ENCODE measurements at regions not wholly inside any gene's neighbourhood (a gene's known extent, or its start where the extent isn't known, plus 50 kb on each side); places are given as distances from the start of the nearest gene placed in this dataset.
"Not testable (repeated sequence)": the region's sequence is repeated elsewhere in the genome, so short reads cannot be mapped to it uniquely, and the experiment has no call there.

- DNase-seq (ENCODE audit: low read depth) = no peak
Observed at GRCh38 chrX:13478740-13479451, 90.5 kb upstream of the EGFL6 start.

- DNase-seq (ENCODE audit: low read depth) = no peak
Observed at GRCh38 chrX:13476384-13476783, 93.0 kb upstream of the EGFL6 start.

GRCh38 chrX:13474164-13474516 is 95.3 kb upstream of the EGFL6 start:
- DNase-seq (ENCODE audit: low read depth) = no peak

GRCh38 chrX:13473442-13474163 is 95.8 kb upstream of the EGFL6 start:
- peak; percentile 13 for DNase-seq (ENCODE audit: low read depth)

GRCh38 chrX:13472975-13473374 is 96.4 kb upstream of the EGFL6 start:
- no peak for DNase-seq (ENCODE audit: low read depth)

GRCh38 chrX:13471269-13471668 is 98.1 kb upstream of the EGFL6 start:
- DNase-seq (ENCODE audit: low read depth) = no peak

- DNase-seq (ENCODE audit: low read depth) = no peak
Observed at GRCh38 chrX:13470685-13470977, 98.8 kb upstream of the EGFL6 start.

GRCh38 chrX:13469963-13470684 is 99.3 kb upstream of the EGFL6 start:
- peak; percentile 74 for DNase-seq (ENCODE audit: low read depth)

- no peak for DNase-seq (ENCODE audit: low read depth)
Observed at GRCh38 chrX:13468096-13468495, 101.3 kb upstream of the EGFL6 start.

GRCh38 chrX:13467243-13467642 is 102.2 kb upstream of the EGFL6 start:
- no peak for DNase-seq (ENCODE audit: low read depth)

GRCh38 chrX:13464599-13465275 is 104.7 kb upstream of the EGFL6 start:
- no peak for DNase-seq (ENCODE audit: low read depth)

- DNase-seq (ENCODE audit: low read depth) = peak; percentile 50
Observed at GRCh38 chrX:13463608-13464007, 105.8 kb upstream of the EGFL6 start.

- no peak for DNase-seq (ENCODE audit: low read depth)
Observed at GRCh38 chrX:13452283-13452682, 117.1 kb upstream of the EGFL6 start.

GRCh38 chrX:13449441-13449840 is 120.0 kb upstream of the EGFL6 start:
- no peak for DNase-seq (ENCODE audit: low read depth)

GRCh38 chrX:13448941-13449340 is 120.5 kb upstream of the EGFL6 start:
- no peak for DNase-seq (ENCODE audit: low read depth)

GRCh38 chrX:13441608-13442007 is 121.8 kb upstream of the ATXN3L start:
- not testable (repeated sequence) for DNase-seq (ENCODE audit: low read depth)

- DNase-seq (ENCODE audit: low read depth) = peak; percentile 79
Observed at GRCh38 chrX:13440176-13440575, 120.3 kb upstream of the ATXN3L start.

- no peak for DNase-seq (ENCODE audit: low read depth)
Observed at GRCh38 chrX:13433298-13433605, 113.4 kb upstream of the ATXN3L start.

- peak; percentile 98 for DNase-seq (ENCODE audit: low read depth)
Observed at GRCh38 chrX:13432414-13433297, 112.8 kb upstream of the ATXN3L start.

GRCh38 chrX:13430136-13430827 is 110.4 kb upstream of the ATXN3L start:
- no peak for DNase-seq (ENCODE audit: low read depth)

Measured in renal cortical epithelial cell (primary cell).